GM23338 (cell line): ENCODE measurements at regions not wholly inside any gene's neighbourhood (a gene's known extent, or its start where the extent isn't known, plus 50 kb on each side); places are given as distances from the start of the nearest gene placed in this dataset.

Experiments
- ATAC-seq: fragments of 200-7000 bp; cut with Tn5 transposase; 3 replicates; pipeline ENCODE4 v1.9.1; 2020
- DNase-seq: peaks from one replicate; pipeline ENCODE4 v3.0.0-alpha.2; 2015; ENCODE audit warnings: low spot score
- H2AFZ ChIP-seq: fragments of 200-600 bp; sonication (generic); 2 replicates; pipeline ENCODE4 v1.8.0; 2016; ENCODE audit warnings: antibody characterized with exemption, mild to moderate bottlenecking, moderate library complexity
- H3F3A ChIP-seq: fragments of 200-600 bp; sonication (generic); replicated peaks from 2 replicates; pipeline ENCODE4 v1.8.0; 2017; ENCODE audit warnings: antibody characterized with exemption, mixed run types, low read depth
- H3K27ac ChIP-seq: fragments of 200-600 bp; sonication (generic); 2 replicates; pipeline ENCODE4 v1.6.1; 2016; ENCODE audit warnings: low read depth
- H3K27me3 ChIP-seq: fragments of 200-600 bp; sonication (generic); 2 replicates; pipeline ENCODE4 v1.8.0; 2016; ENCODE audit warnings: mild to moderate bottlenecking, mixed run types, moderate library complexity; ENCODE audit not compliant: insufficient read depth
- H3K36me3 ChIP-seq: fragments of 200-600 bp; sonication (generic); 2 replicates; pipeline ENCODE4 v1.8.0; 2016; ENCODE audit warnings: mild to moderate bottlenecking; ENCODE audit not compliant: insufficient read depth
- H3K4me1 ChIP-seq: fragments of 200-600 bp; sonication (generic); 2 replicates; pipeline ENCODE4 v1.8.0; 2016; ENCODE audit warnings: mild to moderate bottlenecking, moderate library complexity; ENCODE audit not compliant: insufficient read depth
- H3K4me2 ChIP-seq: fragments of 200-600 bp; sonication (generic); 2 replicates; pipeline ENCODE4 v1.7.1; 2017; ENCODE audit warnings: mixed run types
- H3K4me3 ChIP-seq: fragments of 200-600 bp; sonication (generic); 2 replicates; pipeline ENCODE4 v1.6.1; 2016; ENCODE audit warnings: mixed run types
- H3K79me2 ChIP-seq: fragments of 200-600 bp; sonication (generic); replicated peaks from 2 replicates; pipeline ENCODE4 v1.8.0; 2017; ENCODE audit warnings: mild to moderate bottlenecking; ENCODE audit not compliant: insufficient read depth
- H3K9me2 ChIP-seq: fragments of 200-600 bp; sonication (generic); 2 replicates; pipeline ENCODE4 v1.8.0; 2017; ENCODE audit not compliant: insufficient read depth
- H4K20me1 ChIP-seq: fragments of 200-600 bp; sonication (generic); replicated peaks from 2 replicates; pipeline ENCODE4 v1.8.0; 2017; ENCODE audit warnings: mild to moderate bottlenecking; ENCODE audit not compliant: insufficient read depth
- H3K27ac Mint-ChIP-seq: 2 replicates; pipeline ENCODE4 v1.8.0; 2020; ENCODE audit warnings: inconsistent platforms, mild to moderate bottlenecking, moderate library complexity, mixed read lengths
- H3K27me3 Mint-ChIP-seq: 3 replicates; pipeline ENCODE4 v1.8.0; 2022; ENCODE audit warnings: low read depth, mild to moderate bottlenecking, moderate library complexity, mixed read lengths, inconsistent platforms; ENCODE audit not compliant: insufficient read depth, poor library complexity
- H3K36me3 Mint-ChIP-seq: 3 replicates; pipeline ENCODE4 v1.8.0; 2021; ENCODE audit warnings: low read depth, mild to moderate bottlenecking, inconsistent platforms, moderate library complexity, mixed read lengths
- H3K4me1 Mint-ChIP-seq: 3 replicates; pipeline ENCODE4 v1.8.0; 2020; ENCODE audit warnings: mild to moderate bottlenecking, inconsistent platforms, mixed read lengths
- H3K4me3 Mint-ChIP-seq: 3 replicates; pipeline ENCODE4 v1.8.0; 2021; ENCODE audit warnings: moderate library complexity, mild to moderate bottlenecking, inconsistent platforms, mixed read lengths
- H3K9me3 Mint-ChIP-seq: 3 replicates; pipeline ENCODE4 v1.8.0; 2020; ENCODE audit warnings: moderate library complexity, mild to moderate bottlenecking, inconsistent platforms, mixed read lengths
- CREB1 ChIP-seq: fragments of 250-450 bp; sonication (Bioruptor Pico); IDR thresholded peaks from 2 replicates; pipeline ENCODE4 v1.5.0; 2020; ENCODE audit warnings: low read depth, mild to moderate bottlenecking, moderate library complexity
- CTCF ChIP-seq, 2 experiments: fragments of 200-600 bp in 1 of 2; sonication (generic) in 1 of 2; conservative IDR thresholded peaks; 2 replicates each; pipeline versions ENCODE4 v1.5.1 to v1.6.1; 2016 to 2017; ENCODE audit warnings: antibody characterized with exemption in 2 of 2, low read depth in 2 of 2, mild to moderate bottlenecking in 2 of 2, moderate library complexity in 1 of 2
- ETS1 ChIP-seq: IDR thresholded peaks from 2 replicates; pipeline ENCODE4 v1.6.1; 2016; ENCODE audit warnings: antibody characterized with exemption
- EZH2 ChIP-seq: fragments of 200-600 bp; sonication (generic); IDR thresholded peaks from one replicate; pipeline ENCODE4 v1.8.0; 2017; ENCODE audit warnings: antibody characterized with exemption, mild to moderate bottlenecking, low read depth; ENCODE audit not compliant: unreplicated experiment
- EZH2phosphoT487 ChIP-seq: fragments of 200-600 bp; sonication (generic); IDR thresholded peaks from one replicate; pipeline ENCODE4 v1.8.1; 2018; ENCODE audit warnings: antibody characterized with exemption; ENCODE audit not compliant: unreplicated experiment
- JUNB ChIP-seq: IDR thresholded peaks from one replicate; pipeline ENCODE4 v1.6.1; 2016; ENCODE audit warnings: antibody characterized with exemption; ENCODE audit not compliant: unreplicated experiment
- NANOG ChIP-seq: IDR thresholded peaks from 2 replicates; pipeline ENCODE4 v1.6.1; 2016; ENCODE audit warnings: antibody characterized with exemption, borderline replicate concordance
- POLR2AphosphoS5 ChIP-seq: IDR thresholded peaks from 2 replicates; pipeline ENCODE4 v1.6.1; 2016; ENCODE audit warnings: antibody characterized with exemption, low read depth
- REST ChIP-seq: IDR thresholded peaks from one replicate; pipeline ENCODE4 v1.6.1; 2018; ENCODE audit warnings: antibody characterized with exemption; ENCODE audit not compliant: unreplicated experiment
- STAT1 ChIP-seq: IDR thresholded peaks from one replicate; pipeline ENCODE4 v1.6.1; 2016; ENCODE audit warnings: antibody characterized with exemption; ENCODE audit not compliant: unreplicated experiment
- ZNF114 ChIP-seq: fragments of 250-450 bp; sonication (Bioruptor Pico); IDR thresholded peaks from 2 replicates; pipeline ENCODE4 v1.5.0; 2020; ENCODE audit warnings: mild to moderate bottlenecking, moderate library complexity
- ZNF331 ChIP-seq: fragments of 250-450 bp; sonication (Bioruptor Pico); IDR thresholded peaks from 2 replicates; pipeline ENCODE4 v1.5.0; 2020; ENCODE audit warnings: low read depth, mild to moderate bottlenecking, moderate library complexity
- ZNF462 ChIP-seq: fragments of 250-450 bp; sonication (Bioruptor Pico); IDR thresholded peaks from 2 replicates; pipeline ENCODE4 v1.5.0; 2020; ENCODE audit warnings: mild to moderate bottlenecking, moderate library complexity

GRCh38 chr16:35797811-35798210 lies 2338.4 kb downstream of the TP53TG3F start:
- no peak overlapping the region for H3K4me3 ChIP-seq
- no peaks in the 10 kb centered on the region for H3K9me2 ChIP-seq
- Mint-ChIP-seq H3K9me3 (peaks cover 94% of the 10 kb centered on the region), H3K27ac (no peak overlapping the region), H3K4me1 (no peaks in the 10 kb centered on the region), H3K27me3 (no peaks in the 10 kb centered on the region), H3K36me3 (peaks cover 35% of the 10 kb centered on the region; the same call in 2 of the 3 replicates), H3K4me3 (no peak overlapping the region)
- H2AFZ ChIP-seq: no peak overlapping the region
- no peaks in the 10 kb centered on the region for H3K4me1 ChIP-seq
- no peak for TF ChIP-seq CREB1 (CRISPR knock-in tag)
- TF ChIP-seq REST: no peak
- no peak for TF ChIP-seq EZH2phosphoT487
- no peak for TF ChIP-seq ETS1
- no peak for TF ChIP-seq STAT1
- TF ChIP-seq ZNF462 (CRISPR knock-in tag): no peak
- TF ChIP-seq POLR2AphosphoS5: no peak
- no peak for TF ChIP-seq EZH2
- TF ChIP-seq CTCF (conservative IDR thresholded peaks at IDR 0.05; ENCODE audit: low read depth in 2 of 2): no peak
- TF ChIP-seq JUNB: no peak
- TF ChIP-seq ZNF114: no peak
- TF ChIP-seq ZNF331: no peak
- no peak for TF ChIP-seq NANOG
- no peaks in the 10 kb centered on the region for H3K79me2 ChIP-seq
- DNase-seq: no peak
- no peak overlapping the region for H3K4me2 ChIP-seq
- H3K27ac ChIP-seq: no peak overlapping the region
- ATAC-seq: no peak
- H3K27me3 ChIP-seq: no peaks in the 10 kb centered on the region
- no peaks in the 10 kb centered on the region for H3F3A ChIP-seq
- peaks cover 9% of the 10 kb centered on the region; the same call in 1 of the 2 replicates for H3K36me3 ChIP-seq
- no peaks in the 10 kb centered on the region for H4K20me1 ChIP-seq
